Stomach (tissue), 8 donors: ENCODE measurements at regions not wholly inside any gene's neighbourhood (a gene's known extent, or its start where the extent isn't known, plus 50 kb on each side); places are given as distances from the start of the nearest gene placed in this dataset.

Source experiments
- DNase-seq, 2 donors: peaks; one replicate each; pipeline versions ENCODE4 v3.0.0 to v3.0.0-alpha.2; 2013 to 2019
- H3K27ac ChIP-seq, 5 donors: fragments of 200-600 bp in 4 of 5; sonication (generic) in 4 of 5; one replicate each; pipeline ENCODE4 v1.5.1; 2013 to 2019; ENCODE audit warnings: mild to moderate bottlenecking in 1 of 5, moderate library complexity in 1 of 5
- H3K27me3 ChIP-seq, 3 donors: fragments of 200-600 bp; sonication (generic); one replicate each; pipeline ENCODE4 v1.5.1; 2017 to 2019; ENCODE audit warnings: mixed run types in 1 of 3
- H3K36me3 ChIP-seq, 4 donors: fragments of 200-600 bp; sonication (generic); 1 replicate in 3 of 4; 2 replicates in 1 of 4; pipeline ENCODE4 v1.5.1; 2016 to 2019
- H3K4me1 ChIP-seq, 4 donors: fragments of 200-600 bp; sonication (generic); one replicate each; pipeline ENCODE4 v1.5.1; 2016 to 2019
- H3K4me3 ChIP-seq, 4 donors: fragments of 200-600 bp; sonication (generic) in 3 of 4; one replicate each; pipeline ENCODE4 v1.5.1; 2016 to 2019; ENCODE audit warnings: mild to moderate bottlenecking in 1 of 4
- H3K9me3 ChIP-seq, 4 donors: fragments of 200-600 bp; sonication (generic); one replicate each; pipeline ENCODE4 v1.5.1; 2016 to 2019
- EP300 ChIP-seq: sonication (generic); formaldehyde crosslinking; IDR thresholded peaks from one replicate; pipeline ENCODE4 v1.6.1; 2017; ENCODE audit warnings: antibody characterized with exemption
- POLR2A ChIP-seq, 4 donors: fragments of 450-650 bp; IDR thresholded peaks; one replicate each; pipeline ENCODE4 v1.6.1; 2016; ENCODE audit warnings: antibody characterized with exemption in 4 of 4, control low read depth in 2 of 4, mild to moderate bottlenecking in 1 of 4, moderate library complexity in 1 of 4
- POLR2AphosphoS5 ChIP-seq, 3 donors: sonication (generic); formaldehyde crosslinking; IDR thresholded peaks; one replicate each; pipeline ENCODE4 v1.6.1; 2016; ENCODE audit warnings: antibody characterized with exemption in 3 of 3
- WGBS, 5 donors: extraction: QIAGEN DNeasy Blood & Tissue Kit in 3 of 5; methylation state at CpG; one replicate each; pipeline versions ENCODE4 v1.1.5 to v1.1.7; 2013 to 2018; 5-methylcytosine and 5-hydroxymethylcytosine counted together
- intact Hi-C: fragments of 100-400 bp; cut with DNase I; formaldehyde crosslinking; loops from one replicate; pipeline ENCODE4 v1.15.1; 2023; ENCODE audit warnings: low total_unique reads
- TF ChIP-seq, protein P1 (sequence below), 7 experiments: fragments of 450-650 bp in 4 of 7; fragments of 200-600 bp in 3 of 7; sonication (generic) in 3 of 7; IDR thresholded peaks; one replicate each; pipeline ENCODE4 v1.5.1; 2016 to 2019; ENCODE audit warnings: antibody characterized with exemption in 7 of 7, control low read depth in 2 of 7, mild to moderate bottlenecking in 1 of 7
- donor health status: healthy with polysubstance abuse.
- donor health status: Bipolar disorder and iron deficiency.
- donor health status: healthy.

DNA sequence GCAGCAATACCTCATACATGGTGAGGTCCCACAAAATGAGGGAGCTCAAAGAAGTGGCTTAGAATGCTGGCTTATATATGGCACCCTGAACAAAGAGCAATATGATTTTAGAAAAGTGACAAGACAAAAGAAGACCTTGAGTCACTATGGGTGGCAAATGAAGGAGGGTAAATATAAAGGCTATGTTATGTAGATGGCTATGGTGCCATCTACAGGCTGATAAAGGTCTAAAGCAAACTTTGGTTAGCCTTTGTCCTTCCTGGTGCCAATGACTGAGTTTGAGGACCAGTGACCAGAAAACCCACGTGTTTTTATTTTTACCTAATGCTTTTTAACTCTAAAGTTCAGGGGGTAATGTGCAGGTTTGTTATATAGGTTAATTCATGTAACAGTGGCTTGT, 151.8 kb downstream of the CCNG2 start:
- Histone ChIP-seq H3K4me1 (no peaks in the 10 kb centered on the region), H3K9me3 (no peaks in the 10 kb centered on the region), H3K4me3 (no peak overlapping the region), H3K27me3 (no peaks in the 10 kb centered on the region), H3K27ac (no peak overlapping the region), H3K36me3 (no peaks in the 10 kb centered on the region)
- intact Hi-C loops = no loop called here
- DNase-seq = peak in 1 of 2 donors; percentile 31
- 20 to 48% (median 31%) methylated on average over 1 of the region's 1 CpG for WGBS, 5 donors
- TF ChIP-seq, protein P1, sequence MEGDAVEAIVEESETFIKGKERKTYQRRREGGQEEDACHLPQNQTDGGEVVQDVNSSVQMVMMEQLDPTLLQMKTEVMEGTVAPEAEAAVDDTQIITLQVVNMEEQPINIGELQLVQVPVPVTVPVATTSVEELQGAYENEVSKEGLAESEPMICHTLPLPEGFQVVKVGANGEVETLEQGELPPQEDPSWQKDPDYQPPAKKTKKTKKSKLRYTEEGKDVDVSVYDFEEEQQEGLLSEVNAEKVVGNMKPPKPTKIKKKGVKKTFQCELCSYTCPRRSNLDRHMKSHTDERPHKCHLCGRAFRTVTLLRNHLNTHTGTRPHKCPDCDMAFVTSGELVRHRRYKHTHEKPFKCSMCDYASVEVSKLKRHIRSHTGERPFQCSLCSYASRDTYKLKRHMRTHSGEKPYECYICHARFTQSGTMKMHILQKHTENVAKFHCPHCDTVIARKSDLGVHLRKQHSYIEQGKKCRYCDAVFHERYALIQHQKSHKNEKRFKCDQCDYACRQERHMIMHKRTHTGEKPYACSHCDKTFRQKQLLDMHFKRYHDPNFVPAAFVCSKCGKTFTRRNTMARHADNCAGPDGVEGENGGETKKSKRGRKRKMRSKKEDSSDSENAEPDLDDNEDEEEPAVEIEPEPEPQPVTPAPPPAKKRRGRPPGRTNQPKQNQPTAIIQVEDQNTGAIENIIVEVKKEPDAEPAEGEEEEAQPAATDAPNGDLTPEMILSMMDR (IDR thresholded peaks at IDR 0.05) = peak in 2 of 7 experiments; percentile 14 to 20
- TF ChIP-seq POLR2AphosphoS5 (IDR thresholded peaks at IDR 0.05) = no peak

GRCh38 chr4:77309496-77309895, 152.5 kb downstream of the CCNG2 start:
- DNase-seq = no peak
- Histone ChIP-seq H3K4me3 (no peak overlapping the region), H3K9me3 (no peaks in the 10 kb centered on the region), H3K27ac (no peak overlapping the region), H3K27me3 (no peaks in the 10 kb centered on the region), H3K4me1 (no peaks in the 10 kb centered on the region), H3K36me3 (no peaks in the 10 kb centered on the region)
- 26 to 39% (median 30%) methylated on average over 2 of the region's 2 CpGs for WGBS, 5 donors
- intact Hi-C loops = no loop called here
- TF ChIP-seq EP300 (no peak), POLR2A (IDR thresholded peaks at IDR 0.05) (no peak), POLR2AphosphoS5 (IDR thresholded peaks at IDR 0.05) (no peak)
- TF ChIP-seq, protein P1 (IDR thresholded peaks at IDR 0.05) = no peak

GRCh38 chr4:77310931-77311330, 153.9 kb downstream of the CCNG2 start:
- no peaks in the 10 kb centered on the region for H3K4me1 ChIP-seq
- WGBS, 5 donors = 30 to 72% (median 70%) methylated on average over 3 of the region's 3 CpGs

DNA sequence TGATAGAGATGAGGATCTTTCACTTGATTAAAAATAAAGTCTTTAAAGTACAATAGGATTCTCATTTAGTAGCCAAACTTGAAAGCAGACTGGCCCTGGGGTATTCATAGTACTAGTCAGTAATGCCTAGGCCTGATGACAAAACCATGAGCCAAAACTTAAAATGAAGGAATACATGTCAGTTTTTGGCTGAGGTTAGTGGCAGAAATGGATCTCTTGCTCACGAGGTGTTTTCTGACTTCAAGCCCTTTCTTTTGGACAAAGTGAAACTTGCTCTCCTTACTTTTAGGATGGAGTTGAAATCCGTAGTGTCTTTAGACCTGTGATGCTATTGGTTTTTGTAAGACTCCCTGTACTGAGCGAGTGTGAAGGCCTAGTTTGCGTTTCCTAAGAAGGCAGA, 157.7 kb downstream of the CCNG2 start:
- no peak for DNase-seq
- peaks cover 0 to 13% (median 9%) of the 10 kb centered on the region in 4 donors for H3K9me3 ChIP-seq
- H3K4me3 ChIP-seq = no peak overlapping the region
- H3K27ac ChIP-seq = no peak overlapping the region
- intact Hi-C loops = no loop called here
- TF ChIP-seq POLR2A (IDR thresholded peaks at IDR 0.05) (no peak), EP300 (no peak), POLR2AphosphoS5 (IDR thresholded peaks at IDR 0.05) (no peak)
- TF ChIP-seq, protein P1 (IDR thresholded peaks at IDR 0.05) = no peak
- 78 to 92% (median 87%) methylated on average over 4 of the region's 4 CpGs for WGBS, 5 donors
- H3K27me3 ChIP-seq = no peaks in the 10 kb centered on the region
- no peaks in the 10 kb centered on the region for H3K4me1 ChIP-seq
- H3K36me3 ChIP-seq = no peaks in the 10 kb centered on the region

More at GRCh38 chr4:77310931-77311330, 153.9 kb downstream of the CCNG2 start:
- Histone ChIP-seq H3K4me3 (no peak overlapping the region), H3K9me3 (no peaks in the 10 kb centered on the region), H3K36me3 (no peaks in the 10 kb centered on the region), H3K27me3 (no peaks in the 10 kb centered on the region), H3K27ac (no peak overlapping the region)
- no peak for DNase-seq
- intact Hi-C loops = no loop called here
- TF ChIP-seq, protein P1 (IDR thresholded peaks at IDR 0.05) = no peak
- TF ChIP-seq EP300 (no peak), POLR2A (IDR thresholded peaks at IDR 0.05) (no peak), POLR2AphosphoS5 (IDR thresholded peaks at IDR 0.05) (no peak)
